ENCODE measurements at regions not wholly inside any gene's neighbourhood (a gene's known extent, or its start where the extent isn't known, plus 50 kb on each side); places are given as distances from the start of the nearest gene placed in this dataset.

- no peak for TF ChIP-seq PKNOX1 (IDR thresholded peaks at IDR 0.05)
- no peak for TF ChIP-seq SP1 (IDR thresholded peaks at IDR 0.05)
- no peak for TF ChIP-seq CTBP1 (IDR thresholded peaks at IDR 0.05; ENCODE audit: borderline replicate concordance)
- no peak for TF ChIP-seq FOXM1 (IDR thresholded peaks at IDR 0.05; ENCODE audit: borderline replicate concordance)
- TF ChIP-seq HDGF (IDR thresholded peaks at IDR 0.05; ENCODE audit: borderline replicate concordance) = no peak
- no peak for TF ChIP-seq L3MBTL2 (conservative IDR thresholded peaks at IDR 0.05)
- no peak for TF ChIP-seq BHLHE40 (IDR thresholded peaks at IDR 0.05; ENCODE audit: borderline replicate concordance)
- no peak for TF ChIP-seq TARDBP (IDR thresholded peaks at IDR 0.05)
- TF ChIP-seq ARNT (IDR thresholded peaks at IDR 0.05) = no peak
- TF ChIP-seq FOXK2 (IDR thresholded peaks at IDR 0.05) = no peak
- TF ChIP-seq SUZ12 (IDR thresholded peaks at IDR 0.05) = no peak
- no peak for TF ChIP-seq FOXA1 (IDR thresholded peaks at IDR 0.05)
Measured at GRCh38 chr13:61252213-61252612, 163.4 kb downstream of the PCDH20 start.
